ENCODE measurements at regions not wholly inside any gene's neighbourhood (a gene's known extent, or its start where the extent isn't known, plus 50 kb on each side); places are given as distances from the start of the nearest gene placed in this dataset.
"Not testable (repeated sequence)": the region's sequence is repeated elsewhere in the genome, so short reads cannot be mapped to it uniquely, and the experiment has no call there.

DNA sequence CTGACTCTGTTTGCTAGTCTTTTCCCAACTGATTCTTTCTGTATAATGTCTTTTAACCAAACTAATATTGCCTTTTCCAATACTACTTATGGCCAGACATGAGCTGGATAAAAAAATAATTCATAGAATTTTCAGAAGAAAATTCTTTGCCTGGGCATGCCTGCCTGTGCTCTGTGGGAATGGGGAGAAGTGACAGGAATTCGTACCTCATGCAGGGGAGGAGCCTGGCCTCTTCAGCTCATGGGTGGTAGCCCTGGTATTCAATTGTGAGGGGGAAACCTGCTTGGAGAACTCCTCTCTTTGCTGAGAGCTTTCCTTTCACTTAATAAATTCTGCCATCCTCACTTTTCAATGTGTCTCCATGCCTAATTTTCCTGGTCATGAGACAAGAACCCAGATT is 928.8 kb downstream of the FAM181B start:
- H3K9me3 ChIP-seq (ENCODE audit: control insufficient read depth, insufficient read depth, low read length) = no peaks in the 10 kb centered on the region
- no peak overlapping the region for H3K4me3 ChIP-seq (ENCODE audit: low read depth, low read length)
- DNase-seq (ENCODE audit: low read depth, low spot score) = no peak
- ChIA-PET CTCF (no interaction called here), POLR2A (no interaction called here)
- no peak overlapping the region for H3K27ac ChIP-seq (ENCODE audit: low read depth, low read length)
- TF ChIP-seq, protein P1, sequence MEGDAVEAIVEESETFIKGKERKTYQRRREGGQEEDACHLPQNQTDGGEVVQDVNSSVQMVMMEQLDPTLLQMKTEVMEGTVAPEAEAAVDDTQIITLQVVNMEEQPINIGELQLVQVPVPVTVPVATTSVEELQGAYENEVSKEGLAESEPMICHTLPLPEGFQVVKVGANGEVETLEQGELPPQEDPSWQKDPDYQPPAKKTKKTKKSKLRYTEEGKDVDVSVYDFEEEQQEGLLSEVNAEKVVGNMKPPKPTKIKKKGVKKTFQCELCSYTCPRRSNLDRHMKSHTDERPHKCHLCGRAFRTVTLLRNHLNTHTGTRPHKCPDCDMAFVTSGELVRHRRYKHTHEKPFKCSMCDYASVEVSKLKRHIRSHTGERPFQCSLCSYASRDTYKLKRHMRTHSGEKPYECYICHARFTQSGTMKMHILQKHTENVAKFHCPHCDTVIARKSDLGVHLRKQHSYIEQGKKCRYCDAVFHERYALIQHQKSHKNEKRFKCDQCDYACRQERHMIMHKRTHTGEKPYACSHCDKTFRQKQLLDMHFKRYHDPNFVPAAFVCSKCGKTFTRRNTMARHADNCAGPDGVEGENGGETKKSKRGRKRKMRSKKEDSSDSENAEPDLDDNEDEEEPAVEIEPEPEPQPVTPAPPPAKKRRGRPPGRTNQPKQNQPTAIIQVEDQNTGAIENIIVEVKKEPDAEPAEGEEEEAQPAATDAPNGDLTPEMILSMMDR (IDR thresholded peaks at IDR 0.05; ENCODE audit: low read depth, low read length) = no peak
- H3K27me3 ChIP-seq (ENCODE audit: control insufficient read depth, insufficient read depth, low read length) = no peaks in the 10 kb centered on the region

DNA sequence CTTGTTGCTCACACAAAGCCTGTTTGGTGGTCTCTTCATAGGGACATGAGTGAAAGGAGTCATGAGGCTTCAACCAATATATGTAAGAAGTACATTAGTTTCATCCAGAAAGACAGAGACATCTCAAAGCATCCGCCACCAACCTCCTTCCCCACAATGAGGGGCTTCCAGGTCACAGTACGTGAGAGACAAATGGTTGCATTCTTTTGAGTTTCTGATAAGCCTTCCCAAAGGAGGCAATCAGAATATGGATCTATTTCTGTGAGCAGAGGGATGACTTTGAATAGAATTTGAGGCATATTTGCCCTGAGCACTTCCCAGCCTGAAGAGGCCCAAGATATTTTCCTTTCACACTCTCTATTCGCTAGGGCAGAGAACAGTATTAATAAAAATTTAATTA is 931.1 kb downstream of the FAM181B start:
- TF ChIP-seq, protein P1 (IDR thresholded peaks at IDR 0.05; ENCODE audit: low read depth, low read length) = no peak
- Histone ChIP-seq H3K9me3 (ENCODE audit: control insufficient read depth, insufficient read depth, low read length) (no peaks in the 10 kb centered on the region), H3K4me3 (ENCODE audit: low read depth, low read length) (no peak overlapping the region), H3K27ac (ENCODE audit: low read depth, low read length) (no peak overlapping the region), H3K27me3 (ENCODE audit: control insufficient read depth, insufficient read depth, low read length) (no peaks in the 10 kb centered on the region)
- ChIA-PET POLR2A (no interaction called here), CTCF (no interaction called here)
- no peak for DNase-seq (ENCODE audit: low read depth, low spot score)

DNA sequence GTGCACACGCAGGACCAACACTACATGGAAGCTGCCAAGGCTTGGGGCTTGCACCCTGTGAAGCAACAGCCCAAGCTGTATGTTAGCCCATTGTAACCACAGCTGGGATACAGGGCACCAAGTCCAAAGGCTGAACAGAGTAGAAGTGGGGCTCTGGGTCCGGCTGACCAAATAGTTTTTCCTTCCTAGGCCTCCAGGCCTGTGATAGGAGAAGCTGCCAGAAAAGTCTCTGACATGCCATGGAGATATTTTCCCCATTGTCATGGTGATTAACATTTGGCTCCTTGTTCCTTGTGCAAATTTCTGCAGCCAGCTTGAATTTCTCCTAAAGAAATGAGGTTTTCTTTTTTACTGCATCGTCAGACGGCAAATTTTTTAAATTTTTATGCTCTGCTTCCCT is 941.2 kb downstream of the FAM181B start:
- DNase-seq (ENCODE audit: low read depth, low spot score) = no peak
- Histone ChIP-seq H3K9me3 (ENCODE audit: control insufficient read depth, insufficient read depth, low read length) (no peaks in the 10 kb centered on the region), H3K27ac (ENCODE audit: low read depth, low read length) (no peak overlapping the region), H3K4me3 (ENCODE audit: low read depth, low read length) (no peak overlapping the region), H3K27me3 (ENCODE audit: control insufficient read depth, insufficient read depth, low read length) (no peaks in the 10 kb centered on the region)
- TF ChIP-seq, protein P1 (IDR thresholded peaks at IDR 0.05; ENCODE audit: low read depth, low read length) = no peak
- POLR2A ChIA-PET = no interaction called here
- CTCF ChIA-PET = no interaction called here

DNA sequence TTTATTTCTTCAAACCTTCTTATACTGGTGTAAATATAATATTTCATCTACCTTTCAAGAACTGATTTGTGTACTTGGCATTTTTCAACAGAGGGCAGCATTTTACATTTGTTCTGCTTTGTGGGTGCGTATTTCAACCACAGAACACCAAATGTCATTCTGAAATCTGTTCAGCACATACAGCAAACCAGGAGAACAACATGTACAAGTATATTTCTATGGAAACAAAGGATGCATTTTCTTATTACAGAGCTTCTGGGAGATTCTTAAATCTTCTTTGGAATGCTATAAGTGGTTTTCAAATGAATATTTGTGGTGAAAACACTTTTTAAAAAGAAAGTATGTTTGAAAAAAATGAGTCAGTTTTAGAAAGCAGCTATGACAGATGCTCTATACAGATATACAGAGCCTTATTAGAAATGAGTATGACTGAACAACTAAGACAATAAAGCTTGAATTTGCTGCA is 946.0 kb downstream of the FAM181B start:
- TF ChIP-seq, protein P1 (IDR thresholded peaks at IDR 0.05; ENCODE audit: low read depth, low read length) = no peak
- POLR2A ChIA-PET = no interaction called here
- no peak for DNase-seq (ENCODE audit: low read depth, low spot score)

DNA sequence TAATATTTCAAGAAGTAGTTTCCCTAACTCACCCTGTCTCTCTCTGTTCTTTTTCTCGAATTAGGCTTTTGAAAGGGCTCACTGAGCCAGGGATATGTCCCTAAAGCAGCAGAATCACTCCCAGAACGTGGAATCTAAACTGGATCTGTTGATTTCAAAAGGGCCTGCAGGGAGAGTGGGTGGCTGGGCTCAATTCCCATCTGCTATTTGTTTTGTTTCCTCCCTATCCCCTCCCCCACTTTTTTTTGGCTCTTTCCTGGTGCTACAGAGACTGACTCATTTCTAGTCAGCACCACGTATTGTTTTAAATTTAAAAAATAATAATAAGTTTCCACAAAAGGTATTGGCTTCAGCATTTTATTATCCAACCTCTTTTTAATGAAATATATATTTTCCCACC is 961.5 kb downstream of the FAM181B start:
- POLR2A ChIA-PET = no interaction called here
- H3K9me3 ChIP-seq (ENCODE audit: control insufficient read depth, insufficient read depth, low read length) = no peaks in the 10 kb centered on the region
- H3K27ac ChIP-seq (ENCODE audit: low read depth, low read length) = no peak overlapping the region
- H3K27me3 ChIP-seq (ENCODE audit: control insufficient read depth, insufficient read depth, low read length) = no peaks in the 10 kb centered on the region
- CTCF ChIA-PET = no interaction called here
- TF ChIP-seq, protein P1 (IDR thresholded peaks at IDR 0.05; ENCODE audit: low read depth, low read length) = no peak
- DNase-seq (ENCODE audit: low read depth, low spot score) = no peak
- no peak overlapping the region for H3K4me3 ChIP-seq (ENCODE audit: low read depth, low read length)

More for the DNA sequence above, 946.0 kb downstream of the FAM181B start:
- CTCF ChIA-PET = no interaction called here
- Histone ChIP-seq H3K27ac (ENCODE audit: low read depth, low read length) (no peak overlapping the region), H3K27me3 (ENCODE audit: control insufficient read depth, insufficient read depth, low read length) (no peaks in the 10 kb centered on the region), H3K9me3 (ENCODE audit: control insufficient read depth, insufficient read depth, low read length) (no peaks in the 10 kb centered on the region), H3K4me3 (ENCODE audit: low read depth, low read length) (no peak overlapping the region)

DNA sequence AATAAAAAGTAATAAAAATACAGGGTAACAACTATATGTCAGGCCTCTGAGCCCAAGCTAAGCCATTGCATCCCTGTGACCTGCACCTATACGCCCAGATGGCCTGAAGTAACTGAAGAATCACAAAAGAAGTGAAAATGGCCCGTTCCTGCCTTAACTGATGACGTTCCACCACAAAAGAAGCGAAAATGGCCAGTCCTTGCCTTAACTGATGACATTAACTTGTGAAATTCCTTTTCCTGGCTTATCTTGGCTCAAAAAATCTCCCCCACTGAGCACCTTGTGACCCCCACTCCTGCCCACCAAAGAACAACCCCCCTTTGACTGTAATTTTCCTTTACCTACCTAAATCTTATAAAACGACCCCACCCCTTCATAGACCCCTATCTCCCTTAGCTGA is 963.8 kb downstream of the FAM181B start:
- H3K4me3 ChIP-seq (ENCODE audit: low read depth, low read length); H3K27me3 ChIP-seq (ENCODE audit: control insufficient read depth, insufficient read depth, low read length); H3K27ac ChIP-seq (ENCODE audit: low read depth, low read length); CTCF ChIA-PET; POLR2A ChIA-PET; DNase-seq (ENCODE audit: low read depth, low spot score); H3K9me3 ChIP-seq (ENCODE audit: control insufficient read depth, insufficient read depth, low read length): not testable (repeated sequence)
